Breast epithelium (tissue), 3 donors: ENCODE measurements at regions not wholly inside any gene's neighbourhood (a gene's known extent, or its start where the extent isn't known, plus 50 kb on each side); places are given as distances from the start of the nearest gene placed in this dataset.
"Not testable (repeated sequence)": the region's sequence is repeated elsewhere in the genome, so short reads cannot be mapped to it uniquely, and the experiment has no call there.

Source experiments
- CTCF ChIP-seq, 3 donors: fragments of 450-650 bp; IDR thresholded peaks; one replicate each; pipeline ENCODE4 v1.5.1; 2016 to 2017; ENCODE audit warnings: antibody characterized with exemption in 3 of 3, mild to moderate bottlenecking in 3 of 3, moderate library complexity in 3 of 3
- POLR2A ChIP-seq: fragments of 450-650 bp; IDR thresholded peaks from one replicate; pipeline ENCODE4 v1.6.1; 2016; ENCODE audit warnings: antibody characterized with exemption, mild to moderate bottlenecking, moderate library complexity

DNA sequence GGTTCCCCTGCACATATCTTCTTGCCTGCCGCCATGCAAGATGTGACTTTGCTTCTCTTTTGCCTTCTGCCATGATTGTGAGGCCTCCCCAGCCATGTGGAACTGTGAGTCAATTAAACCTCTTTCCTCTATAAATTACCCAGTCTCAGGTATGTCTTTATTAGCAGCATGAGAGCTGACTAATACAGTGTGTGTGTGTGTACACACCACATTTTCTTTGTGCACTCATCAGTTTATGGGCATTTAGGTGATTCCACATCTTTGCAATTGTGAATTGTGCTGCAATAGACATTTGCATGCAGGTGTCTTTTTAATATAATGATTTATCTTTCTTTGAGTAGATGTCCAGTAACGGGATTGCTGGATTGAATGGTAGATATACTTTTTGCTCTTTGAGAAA lies 122.4 kb upstream of the ITGB1 start:
- TF ChIP-seq CTCF (IDR thresholded peaks at IDR 0.05); POLR2A: not testable (repeated sequence)
